ENCODE measurements at regions not wholly inside any gene's neighbourhood (a gene's known extent, or its start where the extent isn't known, plus 50 kb on each side); places are given as distances from the start of the nearest gene placed in this dataset.

DNA sequence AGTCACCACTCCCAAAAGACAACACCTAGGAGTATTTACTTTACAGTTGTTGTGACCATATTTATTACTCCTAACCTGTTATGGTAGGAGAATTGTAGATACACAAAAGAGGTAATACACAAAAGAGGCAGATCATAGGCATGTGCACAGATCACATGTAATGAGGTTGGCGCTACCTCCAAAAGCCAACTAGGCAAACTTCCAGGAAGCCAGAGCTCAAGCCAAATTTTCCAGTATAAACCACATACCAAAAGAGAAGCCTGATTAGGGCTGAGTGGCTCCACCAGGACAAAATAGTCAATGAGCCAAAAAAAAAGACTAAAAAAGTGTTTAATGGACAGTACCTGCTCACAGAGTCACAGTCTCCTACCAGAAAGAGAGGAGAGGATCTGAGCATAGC lies 195.0 kb upstream of the PBX1 start:
- Histone ChIP-seq H2AFZ (ENCODE audit: low read depth, low read length) (no peak overlapping the region), H3K27me3 (ENCODE audit: insufficient read depth, low read depth, low read length) (no peaks in the 10 kb centered on the region), H3K27ac (ENCODE audit: low read length) (no peak overlapping the region), H3F3A (ENCODE audit: insufficient read depth, low read length, poor library complexity, severe bottlenecking) (no peaks in the 10 kb centered on the region), H3K36me3 (ENCODE audit: insufficient read depth, low read length) (no peaks in the 10 kb centered on the region), H3K4me2 (ENCODE audit: low read length) (no peak overlapping the region), H3K4me3 (ENCODE audit: low read length) (no peak overlapping the region), H3K9me2 (ENCODE audit: insufficient read depth, low read length) (no peaks in the 10 kb centered on the region), H3K9ac (ENCODE audit: low read length) (no peak overlapping the region), H3K79me2 (replicated peaks; ENCODE audit: insufficient read depth, low read length) (no peaks in the 10 kb centered on the region), H4K20me1 (ENCODE audit: insufficient read depth) (no peaks in the 10 kb centered on the region), H3K9me3 (ENCODE audit: low read length) (no peaks in the 10 kb centered on the region)
- TF ChIP-seq EZH2 (IDR thresholded peaks at IDR 0.05; ENCODE audit: borderline replicate concordance, insufficient read depth, low read length, poor library complexity, severe bottlenecking) (no peak), REST (IDR thresholded peaks at IDR 0.05; ENCODE audit: borderline replicate concordance) (no peak)

DNA sequence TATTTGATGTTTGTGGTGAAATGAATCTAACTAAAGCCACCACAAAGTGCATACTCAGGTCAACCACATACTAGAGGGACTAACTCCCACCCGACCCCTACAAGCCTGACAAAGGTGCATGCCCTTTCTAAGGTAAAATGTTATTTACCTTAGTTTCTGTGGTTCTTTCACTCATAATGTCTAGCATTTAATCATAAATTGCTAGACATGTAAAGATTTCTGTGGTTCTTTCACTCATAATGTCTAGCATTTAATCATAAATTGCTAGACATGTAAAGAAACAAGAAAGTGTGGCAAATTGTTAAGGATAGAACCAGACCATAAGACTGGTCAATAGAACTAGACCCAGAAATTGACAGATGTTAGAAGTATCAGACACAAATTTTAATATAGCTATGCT lies 193.0 kb upstream of the PBX1 start:
- H3K27ac ChIP-seq (ENCODE audit: low read length), result no peak overlapping the region
- no peaks in the 10 kb centered on the region for H3K27me3 ChIP-seq (ENCODE audit: insufficient read depth, low read depth, low read length)
- TF ChIP-seq TAF1 (IDR thresholded peaks at IDR 0.05; ENCODE audit: low read depth) (no peak), MXI1 (conservative IDR thresholded peaks at IDR 0.05; ENCODE audit: poor library complexity, severe bottlenecking) (no peak)
- H4K20me1 ChIP-seq (ENCODE audit: insufficient read depth), result no peaks in the 10 kb centered on the region
- H3K9ac ChIP-seq (ENCODE audit: low read length), result no peak overlapping the region
- no peaks in the 10 kb centered on the region for H3K79me2 ChIP-seq (replicated peaks; ENCODE audit: insufficient read depth, low read length)
- no peak overlapping the region for H3K4me2 ChIP-seq (ENCODE audit: low read length)
- no peaks in the 10 kb centered on the region for H3K36me3 ChIP-seq (ENCODE audit: insufficient read depth, low read length)
- H3K4me3 ChIP-seq (ENCODE audit: low read length), result no peak overlapping the region
- no peaks in the 10 kb centered on the region for H3F3A ChIP-seq (ENCODE audit: insufficient read depth, low read length, poor library complexity, severe bottlenecking)
- no peaks in the 10 kb centered on the region for H3K9me2 ChIP-seq (ENCODE audit: insufficient read depth, low read length)
- H3K9me3 ChIP-seq (ENCODE audit: low read length), result no peaks in the 10 kb centered on the region
- no peak overlapping the region for H2AFZ ChIP-seq (ENCODE audit: low read depth, low read length)

DNA sequence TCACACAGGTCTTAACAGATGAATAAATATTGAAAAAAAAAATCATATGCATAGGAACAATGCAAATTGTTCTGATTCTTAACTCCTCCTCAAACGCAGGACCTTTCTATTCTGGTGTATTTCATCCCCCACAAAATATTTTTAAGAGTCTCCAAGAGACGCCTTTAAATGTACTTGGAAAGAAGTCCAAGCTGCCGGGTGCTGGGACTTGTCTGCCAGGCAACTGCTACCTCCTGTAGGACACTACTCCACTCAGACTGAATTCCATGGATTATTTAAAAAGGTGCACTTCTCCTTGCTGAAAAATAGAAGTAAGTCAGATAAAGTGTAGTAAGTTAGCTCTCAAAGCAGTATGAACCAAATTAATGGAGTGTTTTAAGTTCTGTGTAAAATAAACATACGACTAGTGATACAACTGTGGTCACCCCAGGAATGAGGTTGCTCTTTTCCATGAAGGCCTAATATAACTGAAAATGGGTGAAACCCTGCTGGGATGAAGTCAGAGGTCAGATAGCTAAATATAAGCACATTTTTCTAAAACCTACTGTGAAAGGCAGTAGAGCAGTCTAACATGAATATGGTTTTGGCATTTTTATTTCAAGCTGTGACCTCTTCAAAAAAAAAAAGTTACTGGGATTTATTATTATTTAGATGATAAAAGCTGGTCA lies 189.2 kb upstream of the PBX1 start:
- H3K27ac ChIP-seq (ENCODE audit: low read length), result no peak overlapping the region
- no peak overlapping the region for H2AFZ ChIP-seq (ENCODE audit: low read depth, low read length)
- H4K20me1 ChIP-seq (ENCODE audit: insufficient read depth), result no peaks in the 10 kb centered on the region
- H3K9me2 ChIP-seq (ENCODE audit: insufficient read depth, low read length), result no peaks in the 10 kb centered on the region
- H3K36me3 ChIP-seq (ENCODE audit: insufficient read depth, low read length), result no peaks in the 10 kb centered on the region
- no peak overlapping the region for H3K4me3 ChIP-seq (ENCODE audit: low read length)
- no peak for TF ChIP-seq RAD21 (conservative IDR thresholded peaks at IDR 0.05)
- TF ChIP-seq MXI1 (conservative IDR thresholded peaks at IDR 0.05; ENCODE audit: poor library complexity, severe bottlenecking), result no peak
- no peak for TF ChIP-seq TAF1 (IDR thresholded peaks at IDR 0.05; ENCODE audit: low read depth)
- TF ChIP-seq POLR2AphosphoS5 (IDR thresholded peaks at IDR 0.05), result no peak
- H3K9me3 ChIP-seq (ENCODE audit: low read length), result no peaks in the 10 kb centered on the region
- no peaks in the 10 kb centered on the region for H3K27me3 ChIP-seq (ENCODE audit: insufficient read depth, low read depth, low read length)
- H3F3A ChIP-seq (ENCODE audit: insufficient read depth, low read length, poor library complexity, severe bottlenecking), result no peaks in the 10 kb centered on the region
- no peaks in the 10 kb centered on the region for H3K79me2 ChIP-seq (replicated peaks; ENCODE audit: insufficient read depth, low read length)
- no peak overlapping the region for H3K4me2 ChIP-seq (ENCODE audit: low read length)
- no peak overlapping the region for H3K9ac ChIP-seq (ENCODE audit: low read length)

DNA sequence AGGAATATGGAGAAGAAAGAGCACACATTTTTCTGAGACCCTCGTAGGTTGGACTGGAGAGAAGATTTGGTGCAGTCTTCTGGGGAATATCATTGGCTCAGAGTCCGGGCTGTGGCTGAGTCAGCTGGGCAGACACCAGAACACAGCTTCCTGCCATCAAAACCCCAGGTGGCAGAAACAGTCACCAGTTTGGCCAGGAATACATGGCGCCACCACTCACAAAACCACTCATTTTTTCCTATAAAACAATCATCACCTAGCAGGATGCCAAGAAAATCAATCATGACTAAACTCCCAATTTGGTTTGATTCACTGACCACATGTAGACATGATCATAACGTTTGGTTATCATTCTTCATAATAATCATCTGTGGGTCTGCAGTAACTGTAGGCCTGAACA lies 178.1 kb upstream of the PBX1 start:
- Histone ChIP-seq H4K20me1 (ENCODE audit: insufficient read depth) (no peaks in the 10 kb centered on the region), H3K9ac (ENCODE audit: low read length) (no peak overlapping the region), H3K79me2 (replicated peaks; ENCODE audit: insufficient read depth, low read length) (no peaks in the 10 kb centered on the region), H3K9me3 (ENCODE audit: low read length) (no peaks in the 10 kb centered on the region), H3F3A (ENCODE audit: insufficient read depth, low read length, poor library complexity, severe bottlenecking) (no peaks in the 10 kb centered on the region), H3K36me3 (ENCODE audit: insufficient read depth, low read length) (no peaks in the 10 kb centered on the region), H3K4me2 (ENCODE audit: low read length) (no peak overlapping the region), H3K4me3 (ENCODE audit: low read length) (no peak overlapping the region), H3K9me2 (ENCODE audit: insufficient read depth, low read length) (no peaks in the 10 kb centered on the region), H3K27ac (ENCODE audit: low read length) (no peak overlapping the region), H2AFZ (ENCODE audit: low read depth, low read length) (no peak overlapping the region), H3K27me3 (ENCODE audit: insufficient read depth, low read depth, low read length) (no peaks in the 10 kb centered on the region)
- no peak for TF ChIP-seq RAD21 (conservative IDR thresholded peaks at IDR 0.05)
- no peak for TF ChIP-seq MXI1 (conservative IDR thresholded peaks at IDR 0.05; ENCODE audit: poor library complexity, severe bottlenecking)
- TF ChIP-seq REST (IDR thresholded peaks at IDR 0.05; ENCODE audit: borderline replicate concordance), result no peak
- no peak for TF ChIP-seq EP300 (conservative IDR thresholded peaks at IDR 0.05; ENCODE audit: poor library complexity, severe bottlenecking)
- no peak for TF ChIP-seq EZH2 (IDR thresholded peaks at IDR 0.05; ENCODE audit: borderline replicate concordance, insufficient read depth, low read length, poor library complexity, severe bottlenecking)
- TF ChIP-seq POLR2AphosphoS5 (IDR thresholded peaks at IDR 0.05), result no peak
- no peak for TF ChIP-seq TAF1 (IDR thresholded peaks at IDR 0.05; ENCODE audit: low read depth)
- no peak for TF ChIP-seq CTCF (IDR thresholded peaks at IDR 0.05; ENCODE audit: poor library complexity, severe bottlenecking)

Measured in neural cell (in vitro differentiated cells).